ENCODE measurements at regions not wholly inside any gene's neighbourhood (a gene's known extent, or its start where the extent isn't known, plus 50 kb on each side); places are given as distances from the start of the nearest gene placed in this dataset.

DNA sequence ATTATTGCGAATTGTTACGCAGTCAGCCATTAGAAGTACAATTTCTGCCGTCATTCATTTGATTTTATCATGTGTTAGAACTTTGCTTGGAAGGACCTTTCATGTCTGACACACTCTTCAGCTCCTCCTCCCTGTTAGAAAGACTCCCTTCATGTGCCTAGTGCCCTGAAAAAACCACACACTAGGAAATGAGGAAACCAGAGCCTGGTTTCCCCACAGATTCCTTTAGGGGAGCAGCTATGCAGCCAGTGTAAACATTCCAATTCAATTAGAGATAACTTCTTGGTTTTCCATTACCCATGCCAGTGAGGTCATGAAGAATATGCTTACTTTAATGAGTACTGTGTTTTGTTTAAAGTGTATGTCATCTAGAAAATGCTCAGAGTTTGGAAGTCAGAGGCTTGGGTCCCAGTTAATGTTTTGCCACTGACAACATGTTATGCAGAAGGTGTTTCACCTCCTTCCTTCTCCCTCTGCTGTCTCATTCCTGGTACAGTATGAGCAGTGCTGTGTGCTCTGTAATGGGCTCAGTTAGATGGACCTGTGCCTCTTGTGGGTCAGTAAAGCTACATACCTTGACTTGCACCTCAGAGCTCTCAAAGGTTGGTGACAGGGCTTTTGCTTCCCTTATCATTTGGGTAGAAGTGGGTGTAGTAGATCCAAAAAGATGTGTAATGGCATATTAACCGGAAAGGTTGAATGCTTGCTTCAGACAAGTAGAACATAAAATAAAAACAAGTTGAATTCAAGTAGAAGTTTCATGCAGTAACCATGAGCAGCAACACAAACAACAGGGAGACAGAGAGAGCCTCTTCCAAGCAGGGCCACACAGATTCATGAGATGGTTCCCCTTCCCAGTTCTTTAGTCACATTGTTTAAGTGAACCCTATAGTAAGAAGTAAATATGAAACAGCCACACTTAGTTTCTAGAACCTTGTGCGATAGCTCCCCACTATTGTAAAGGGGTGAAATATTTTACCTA lies 52.6 kb upstream of the TNFAIP8 start:
- ATAC-seq (replicated peaks in 1 of 4) = peak; percentile 25 to 78 (median 40)
- ChIA-PET POLR2A (interaction anchor here in 1 of 2 donors (0.6 to 1.2 kb wide), 2 partner anchors 18 to 31 kb away, joined by 3 to 7 read pairs; no protein-coding TSS in a partner anchor), CTCF (interaction anchor here (0.8 to 2.0 kb wide), 10 partner anchors 9 to 281 kb away, joined by 3 to 7 read pairs (median 3); no protein-coding TSS in a partner anchor)
- peak overlapping the region; percentile 40 for H3K27ac ChIP-seq (ENCODE audit: low read length)
- no peaks in the 10 kb centered on the region for H3K27me3 ChIP-seq (replicated peaks in 1 of 2; ENCODE audit: control insufficient read depth in 2 of 2, extremely low read depth in 1 of 2, insufficient read depth in 2 of 2, low read length in 1 of 2)
- H3K36me3 ChIP-seq (ENCODE audit: control insufficient read depth in 2 of 2, extremely low read depth in 1 of 2, insufficient read depth in 1 of 2, low read length in 1 of 2) = peaks cover 0 to 5% of the 10 kb centered on the region in 2 donors
- H3K27ac Mint-ChIP-seq = peak overlapping the region; percentile 95 to 96
- H3K9me3 ChIP-seq = no peaks in the 10 kb centered on the region
- H3K36me3 Mint-ChIP-seq = peaks cover 16% of the 10 kb centered on the region
- H3K9me3 Mint-ChIP-seq = no peaks in the 10 kb centered on the region
- H3K4me1 ChIP-seq (ENCODE audit: control insufficient read depth in 1 of 2, extremely low read depth in 1 of 2, insufficient read depth in 2 of 2, low read length in 2 of 2) = peaks cover 68 to 77% of the 10 kb centered on the region in 2 experiments
- H3K4me3 Mint-ChIP-seq = peak overlapping the region; percentile 25 to 91 (median 63)
- peaks cover 92 to 96% (median 93%) of the 10 kb centered on the region in 3 donors for H3K4me1 Mint-ChIP-seq
- 100% methylated on average over 1 of the region's 5 CpGs for whole genome bisulfite sequencing (ENCODE audit: insufficient coverage)
- DNase-seq = peak in 1 of 35 experiments; percentile 53
- peak overlapping the region in 1 of 2 donors; percentile 44 for H3K4me3 ChIP-seq (ENCODE audit: control insufficient read depth in 1 of 2, extremely low read depth in 1 of 2, low read length in 1 of 2)
- no peaks in the 10 kb centered on the region for H3K27me3 Mint-ChIP-seq

DNA sequence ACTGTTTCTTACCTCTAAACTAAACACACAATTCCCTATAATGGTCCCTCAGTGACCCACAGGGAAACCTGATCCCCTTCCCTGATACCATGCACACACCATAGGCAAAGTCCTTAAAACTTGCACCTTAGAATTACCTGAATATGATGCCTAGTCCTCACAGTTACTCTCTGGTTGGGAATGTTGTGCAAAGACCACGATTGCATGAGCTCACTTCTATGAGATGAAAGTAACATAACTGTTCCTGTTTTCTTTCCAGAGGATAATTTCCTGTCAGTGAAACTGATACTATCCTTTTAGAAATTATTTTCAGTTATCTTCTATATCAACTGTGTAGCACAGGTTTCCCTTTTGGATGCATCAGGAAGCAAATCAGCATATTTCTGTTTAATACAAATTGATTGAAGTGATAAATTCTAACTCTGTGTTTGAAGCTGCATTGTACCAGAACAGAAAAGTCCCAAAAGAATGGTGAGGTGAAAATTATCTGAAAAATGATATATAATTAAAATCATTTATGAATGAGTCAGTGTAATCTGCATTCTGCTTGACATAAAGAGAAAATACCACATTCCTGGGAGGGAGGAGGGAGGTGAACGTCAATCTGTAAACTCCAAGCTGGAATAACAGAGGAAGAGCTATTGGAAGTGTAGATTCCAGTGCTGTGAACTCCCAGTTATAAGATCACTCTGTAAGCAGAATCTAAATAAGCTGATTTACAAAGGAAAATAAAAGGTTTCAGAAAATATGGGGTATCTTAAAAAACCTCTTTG lies 51.2 kb upstream of the TNFAIP8 start:
- H3K27ac Mint-ChIP-seq = peak overlapping the region; percentile 95 to 96
- Histone ChIP-seq H3K4me1 (ENCODE audit: control insufficient read depth in 1 of 2, extremely low read depth in 1 of 2, insufficient read depth in 2 of 2, low read length in 2 of 2) (peaks cover 78 to 85% of the 10 kb centered on the region in 2 experiments), H3K36me3 (ENCODE audit: control insufficient read depth in 2 of 2, extremely low read depth in 1 of 2, insufficient read depth in 1 of 2, low read length in 1 of 2) (peaks cover 0 to 5% of the 10 kb centered on the region in 2 donors), H3K27me3 (replicated peaks in 1 of 2; ENCODE audit: control insufficient read depth in 2 of 2, extremely low read depth in 1 of 2, insufficient read depth in 2 of 2, low read length in 1 of 2) (no peaks in the 10 kb centered on the region), H3K27ac (ENCODE audit: low read length) (peak overlapping the region; percentile 40), H3K9me3 (no peaks in the 10 kb centered on the region), H3K4me3 (ENCODE audit: control insufficient read depth in 1 of 2, extremely low read depth in 1 of 2, low read length in 1 of 2) (no peak overlapping the region)
- ChIA-PET POLR2A (interaction anchor here in 1 of 2 donors (0.6 to 1.5 kb wide), 2 partner anchors 30 kb away, joined by 3 to 5 read pairs; no protein-coding TSS in a partner anchor), CTCF (interaction anchor here (0.7 to 2.1 kb wide), 6 partner anchors 11 to 283 kb away, joined by 3 to 10 read pairs (median 4); no protein-coding TSS in a partner anchor)
- peak overlapping the region; percentile 22 to 91 (median 25) for H3K4me3 Mint-ChIP-seq
- no peak for DNase-seq
- no peaks in the 10 kb centered on the region for H3K9me3 Mint-ChIP-seq
- WGBS (ENCODE audit: insufficient coverage) = no CpG with 5 or more reads among the region's 2 CpGs
- no peak for ATAC-seq (replicated peaks in 1 of 4)
- no peaks in the 10 kb centered on the region for H3K27me3 Mint-ChIP-seq
- peaks cover 21% of the 10 kb centered on the region for H3K36me3 Mint-ChIP-seq
- peaks cover 97 to 99% (median 98%) of the 10 kb centered on the region in 3 donors for H3K4me1 Mint-ChIP-seq

Data from T-cell (primary cell).